ENCODE measurements at regions not wholly inside any gene's neighbourhood (a gene's known extent, or its start where the extent isn't known, plus 50 kb on each side); places are given as distances from the start of the nearest gene placed in this dataset.

GRCh38 chr12:94714378-94715114 lies 64.2 kb upstream of the TMCC3 start:
- no peak for DNase-seq (ENCODE audit: low read depth)

GRCh38 chr12:94712815-94713515 lies 62.6 kb upstream of the TMCC3 start:
- no peak for DNase-seq (ENCODE audit: low read depth)

- DNase-seq (ENCODE audit: low read depth): no peak
These were observed 60.6 kb upstream of the TMCC3 start for GRCh38 chr12:94710933-94711332.

- DNase-seq (ENCODE audit: low read depth): no peak
These were observed 57.5 kb upstream of the TMCC3 start for GRCh38 chr12:94707892-94708291.

GRCh38 chr12:94707036-94707435 lies 56.7 kb upstream of the TMCC3 start:
- DNase-seq (ENCODE audit: low read depth): no peak

GRCh38 chr12:94706250-94706661 lies 55.9 kb upstream of the TMCC3 start:
- no peak for DNase-seq (ENCODE audit: low read depth)

GRCh38 chr12:94705676-94706075 lies 55.3 kb upstream of the TMCC3 start:
- no peak for DNase-seq (ENCODE audit: low read depth)

- no peak for DNase-seq (ENCODE audit: low read depth)
These were observed 54.3 kb upstream of the TMCC3 start for GRCh38 chr12:94704452-94705306.

GRCh38 chr12:94702696-94703095 lies 52.3 kb upstream of the TMCC3 start:
- no peak for DNase-seq (ENCODE audit: low read depth)

GRCh38 chr12:94701711-94702110 lies 51.4 kb upstream of the TMCC3 start:
- DNase-seq (ENCODE audit: low read depth): no peak

GRCh38 chr12:94700662-94701061 lies 50.3 kb upstream of the TMCC3 start:
- DNase-seq (ENCODE audit: low read depth): no peak

Data from HS-27A (cell line).